ENCODE measurements at regions not wholly inside any gene's neighbourhood (a gene's known extent, or its start where the extent isn't known, plus 50 kb on each side); places are given as distances from the start of the nearest gene placed in this dataset.

DNA sequence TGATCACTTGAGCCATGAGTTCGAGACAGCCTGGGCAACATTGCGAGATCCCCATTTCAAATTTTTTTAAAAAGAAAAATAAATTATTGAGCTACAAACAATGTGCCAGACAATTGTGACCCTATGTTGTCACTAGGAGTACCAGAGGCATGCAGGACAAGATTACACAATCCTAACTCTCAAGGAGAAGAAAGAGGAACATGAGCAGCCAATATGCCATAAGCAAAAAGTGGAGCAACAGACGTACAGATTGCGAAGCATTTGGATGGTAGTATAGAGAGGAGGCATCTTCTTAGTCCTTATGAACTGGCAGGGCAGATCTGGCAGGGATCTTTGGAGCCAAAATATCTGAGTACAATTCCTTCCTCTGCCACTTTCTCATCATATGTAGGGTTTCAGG, 156.4 kb downstream of the OR2B2 start (continued):
- TF ChIP-seq, protein P1, sequence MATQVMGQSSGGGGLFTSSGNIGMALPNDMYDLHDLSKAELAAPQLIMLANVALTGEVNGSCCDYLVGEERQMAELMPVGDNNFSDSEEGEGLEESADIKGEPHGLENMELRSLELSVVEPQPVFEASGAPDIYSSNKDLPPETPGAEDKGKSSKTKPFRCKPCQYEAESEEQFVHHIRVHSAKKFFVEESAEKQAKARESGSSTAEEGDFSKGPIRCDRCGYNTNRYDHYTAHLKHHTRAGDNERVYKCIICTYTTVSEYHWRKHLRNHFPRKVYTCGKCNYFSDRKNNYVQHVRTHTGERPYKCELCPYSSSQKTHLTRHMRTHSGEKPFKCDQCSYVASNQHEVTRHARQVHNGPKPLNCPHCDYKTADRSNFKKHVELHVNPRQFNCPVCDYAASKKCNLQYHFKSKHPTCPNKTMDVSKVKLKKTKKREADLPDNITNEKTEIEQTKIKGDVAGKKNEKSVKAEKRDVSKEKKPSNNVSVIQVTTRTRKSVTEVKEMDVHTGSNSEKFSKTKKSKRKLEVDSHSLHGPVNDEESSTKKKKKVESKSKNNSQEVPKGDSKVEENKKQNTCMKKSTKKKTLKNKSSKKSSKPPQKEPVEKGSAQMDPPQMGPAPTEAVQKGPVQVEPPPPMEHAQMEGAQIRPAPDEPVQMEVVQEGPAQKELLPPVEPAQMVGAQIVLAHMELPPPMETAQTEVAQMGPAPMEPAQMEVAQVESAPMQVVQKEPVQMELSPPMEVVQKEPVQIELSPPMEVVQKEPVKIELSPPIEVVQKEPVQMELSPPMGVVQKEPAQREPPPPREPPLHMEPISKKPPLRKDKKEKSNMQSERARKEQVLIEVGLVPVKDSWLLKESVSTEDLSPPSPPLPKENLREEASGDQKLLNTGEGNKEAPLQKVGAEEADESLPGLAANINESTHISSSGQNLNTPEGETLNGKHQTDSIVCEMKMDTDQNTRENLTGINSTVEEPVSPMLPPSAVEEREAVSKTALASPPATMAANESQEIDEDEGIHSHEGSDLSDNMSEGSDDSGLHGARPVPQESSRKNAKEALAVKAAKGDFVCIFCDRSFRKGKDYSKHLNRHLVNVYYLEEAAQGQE (IDR thresholded peaks at IDR 0.05; ENCODE audit: unreplicated experiment) = no peak

DNA sequence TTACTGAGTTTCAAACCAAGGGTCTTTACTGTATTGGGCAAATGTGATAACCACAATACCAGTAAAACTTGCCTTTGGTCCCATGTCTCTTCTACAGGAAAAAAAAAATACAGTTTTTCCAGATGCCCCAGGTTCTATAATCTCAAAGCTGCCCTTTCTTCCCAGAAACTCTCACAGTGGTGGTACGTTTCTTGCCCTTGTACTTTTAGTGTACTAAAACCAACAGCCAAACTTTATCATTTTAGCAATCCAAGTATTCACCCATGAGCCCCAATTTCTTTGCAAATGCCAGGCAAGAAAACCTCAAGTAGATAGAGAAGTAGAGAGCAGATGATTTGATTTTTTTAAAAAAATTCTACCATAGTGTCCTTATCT, 157.8 kb downstream of the OR2B2 start:
- Mint-ChIP-seq H3K36me3 (ENCODE audit: low read depth) (no peaks in the 10 kb centered on the region), H3K27me3 (ENCODE audit: insufficient read depth, low read depth, poor library complexity) (peaks cover 37% of the 10 kb centered on the region), H3K9me3 (peaks cover 6% of the 10 kb centered on the region; the same call in 2 of the 3 replicates), H3K4me1 (peaks cover 27% of the 10 kb centered on the region; the same call in 2 of the 3 replicates), H3K27ac (no peak overlapping the region), H3K4me3 (peak overlapping the region; percentile 71)
- H3K79me2 ChIP-seq (replicated peaks; ENCODE audit: insufficient read depth) = no peaks in the 10 kb centered on the region
- no peaks in the 10 kb centered on the region for H3K9me2 ChIP-seq (ENCODE audit: insufficient read depth)
- H3K36me3 ChIP-seq (ENCODE audit: insufficient read depth) = no peaks in the 10 kb centered on the region
- peak overlapping the region; percentile 81 for H3K4me2 ChIP-seq
- ATAC-seq (no peak), DNase-seq (ENCODE audit: low spot score) (no peak)
- peaks cover 57% of the 10 kb centered on the region for H3K27me3 ChIP-seq (ENCODE audit: insufficient read depth)
- no peak overlapping the region for H2AFZ ChIP-seq
- H3F3A ChIP-seq (replicated peaks; ENCODE audit: low read depth) = 0 out of 2 replicates have a peak, but pooled peaks cover 4% of the 10 kb centered on the region
- H3K27ac ChIP-seq (ENCODE audit: low read depth) = no peak overlapping the region
- H3K4me1 ChIP-seq (ENCODE audit: insufficient read depth) = peaks cover 5% of the 10 kb centered on the region; the same call in 1 of the 2 replicates
- H3K4me3 ChIP-seq = peak overlapping the region; percentile 90
- H4K20me1 ChIP-seq (replicated peaks; ENCODE audit: insufficient read depth) = peaks cover 4% of the 10 kb centered on the region; the same call in 1 of the 2 replicates
- TF ChIP-seq, protein P2, sequence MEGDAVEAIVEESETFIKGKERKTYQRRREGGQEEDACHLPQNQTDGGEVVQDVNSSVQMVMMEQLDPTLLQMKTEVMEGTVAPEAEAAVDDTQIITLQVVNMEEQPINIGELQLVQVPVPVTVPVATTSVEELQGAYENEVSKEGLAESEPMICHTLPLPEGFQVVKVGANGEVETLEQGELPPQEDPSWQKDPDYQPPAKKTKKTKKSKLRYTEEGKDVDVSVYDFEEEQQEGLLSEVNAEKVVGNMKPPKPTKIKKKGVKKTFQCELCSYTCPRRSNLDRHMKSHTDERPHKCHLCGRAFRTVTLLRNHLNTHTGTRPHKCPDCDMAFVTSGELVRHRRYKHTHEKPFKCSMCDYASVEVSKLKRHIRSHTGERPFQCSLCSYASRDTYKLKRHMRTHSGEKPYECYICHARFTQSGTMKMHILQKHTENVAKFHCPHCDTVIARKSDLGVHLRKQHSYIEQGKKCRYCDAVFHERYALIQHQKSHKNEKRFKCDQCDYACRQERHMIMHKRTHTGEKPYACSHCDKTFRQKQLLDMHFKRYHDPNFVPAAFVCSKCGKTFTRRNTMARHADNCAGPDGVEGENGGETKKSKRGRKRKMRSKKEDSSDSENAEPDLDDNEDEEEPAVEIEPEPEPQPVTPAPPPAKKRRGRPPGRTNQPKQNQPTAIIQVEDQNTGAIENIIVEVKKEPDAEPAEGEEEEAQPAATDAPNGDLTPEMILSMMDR (conservative IDR thresholded peaks at IDR 0.05; ENCODE audit: low read depth in 2 of 2) = no peak
- TF ChIP-seq EZH2phosphoT487 (IDR thresholded peaks at IDR 0.05; ENCODE audit: unreplicated experiment) (no peak), CREB1 (CRISPR knock-in tag; IDR thresholded peaks at IDR 0.05; ENCODE audit: low read depth) (no peak), ZNF331 (CRISPR knock-in tag; IDR thresholded peaks at IDR 0.05; ENCODE audit: low read depth) (no peak), STAT1 (IDR thresholded peaks at IDR 0.05; ENCODE audit: unreplicated experiment) (no peak), ZNF114 (CRISPR knock-in tag; IDR thresholded peaks at IDR 0.05) (no peak)
- TF ChIP-seq, protein P1 (IDR thresholded peaks at IDR 0.05; ENCODE audit: unreplicated experiment) = no peak
- TF ChIP-seq, protein P3, sequence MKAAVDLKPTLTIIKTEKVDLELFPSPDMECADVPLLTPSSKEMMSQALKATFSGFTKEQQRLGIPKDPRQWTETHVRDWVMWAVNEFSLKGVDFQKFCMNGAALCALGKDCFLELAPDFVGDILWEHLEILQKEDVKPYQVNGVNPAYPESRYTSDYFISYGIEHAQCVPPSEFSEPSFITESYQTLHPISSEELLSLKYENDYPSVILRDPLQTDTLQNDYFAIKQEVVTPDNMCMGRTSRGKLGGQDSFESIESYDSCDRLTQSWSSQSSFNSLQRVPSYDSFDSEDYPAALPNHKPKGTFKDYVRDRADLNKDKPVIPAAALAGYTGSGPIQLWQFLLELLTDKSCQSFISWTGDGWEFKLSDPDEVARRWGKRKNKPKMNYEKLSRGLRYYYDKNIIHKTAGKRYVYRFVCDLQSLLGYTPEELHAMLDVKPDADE (IDR thresholded peaks at IDR 0.05) = no peak
